ENCODE measurements at regions not wholly inside any gene's neighbourhood (a gene's known extent, or its start where the extent isn't known, plus 50 kb on each side); places are given as distances from the start of the nearest gene placed in this dataset.

GRCh38 chr3:64853456-64853855 is 165.7 kb upstream of the ADAMTS9 start (continued):
- TF ChIP-seq POLR2A (IDR thresholded peaks at IDR 0.05; ENCODE audit: low read depth, low read length) (no peak), BACH1 (IDR thresholded peaks at IDR 0.05; ENCODE audit: borderline replicate concordance) (no peak)
- TF ChIP-seq, protein P1, sequence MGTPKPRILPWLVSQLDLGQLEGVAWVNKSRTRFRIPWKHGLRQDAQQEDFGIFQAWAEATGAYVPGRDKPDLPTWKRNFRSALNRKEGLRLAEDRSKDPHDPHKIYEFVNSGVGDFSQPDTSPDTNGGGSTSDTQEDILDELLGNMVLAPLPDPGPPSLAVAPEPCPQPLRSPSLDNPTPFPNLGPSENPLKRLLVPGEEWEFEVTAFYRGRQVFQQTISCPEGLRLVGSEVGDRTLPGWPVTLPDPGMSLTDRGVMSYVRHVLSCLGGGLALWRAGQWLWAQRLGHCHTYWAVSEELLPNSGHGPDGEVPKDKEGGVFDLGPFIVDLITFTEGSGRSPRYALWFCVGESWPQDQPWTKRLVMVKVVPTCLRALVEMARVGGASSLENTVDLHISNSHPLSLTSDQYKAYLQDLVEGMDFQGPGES (IDR thresholded peaks at IDR 0.05): no peak
- TF ChIP-seq, protein P2, sequence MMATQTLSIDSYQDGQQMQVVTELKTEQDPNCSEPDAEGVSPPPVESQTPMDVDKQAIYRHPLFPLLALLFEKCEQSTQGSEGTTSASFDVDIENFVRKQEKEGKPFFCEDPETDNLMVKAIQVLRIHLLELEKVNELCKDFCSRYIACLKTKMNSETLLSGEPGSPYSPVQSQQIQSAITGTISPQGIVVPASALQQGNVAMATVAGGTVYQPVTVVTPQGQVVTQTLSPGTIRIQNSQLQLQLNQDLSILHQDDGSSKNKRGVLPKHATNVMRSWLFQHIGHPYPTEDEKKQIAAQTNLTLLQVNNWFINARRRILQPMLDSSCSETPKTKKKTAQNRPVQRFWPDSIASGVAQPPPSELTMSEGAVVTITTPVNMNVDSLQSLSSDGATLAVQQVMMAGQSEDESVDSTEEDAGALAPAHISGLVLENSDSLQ (IDR thresholded peaks at IDR 0.05): no peak

DNA sequence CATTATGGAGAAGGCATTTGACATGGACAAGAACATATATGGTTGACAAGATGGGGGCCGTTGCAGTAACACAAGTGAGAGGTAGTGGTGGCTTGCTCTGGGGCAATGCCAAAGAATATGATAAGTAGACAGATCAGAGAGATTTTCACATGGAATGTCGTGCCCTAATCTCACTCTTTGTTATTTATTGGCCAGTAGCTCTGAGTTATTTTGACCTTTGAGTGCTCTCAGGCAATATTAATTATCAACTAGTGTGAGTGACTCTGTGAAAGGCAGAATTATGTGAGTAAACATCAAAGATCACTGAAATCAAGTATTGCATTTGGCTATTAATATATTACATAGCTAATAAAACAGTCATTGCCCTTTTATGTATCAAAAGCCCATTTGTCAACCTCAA is 164.9 kb upstream of the ADAMTS9 start:
- no peak overlapping the region for H3K4me3 ChIP-seq
- no peak overlapping the region for H3K4me2 ChIP-seq (ENCODE audit: control insufficient read depth, insufficient read depth)
- TF ChIP-seq SKIL (IDR thresholded peaks at IDR 0.05; ENCODE audit: low read depth, poor library complexity, severe bottlenecking) (no peak), TBL1XR1 (IDR thresholded peaks at IDR 0.05; ENCODE audit: low read depth, low read length) (no peak), NFYB (IDR thresholded peaks at IDR 0.05; ENCODE audit: insufficient read depth, low read depth, low read length) (no peak), NR2C1 (IDR thresholded peaks at IDR 0.05) (no peak), JUNB (IDR thresholded peaks at IDR 0.05) (no peak), TCF12 (IDR thresholded peaks at IDR 0.05; ENCODE audit: low read depth, low read length) (no peak)
- TF ChIP-seq, protein P3, sequence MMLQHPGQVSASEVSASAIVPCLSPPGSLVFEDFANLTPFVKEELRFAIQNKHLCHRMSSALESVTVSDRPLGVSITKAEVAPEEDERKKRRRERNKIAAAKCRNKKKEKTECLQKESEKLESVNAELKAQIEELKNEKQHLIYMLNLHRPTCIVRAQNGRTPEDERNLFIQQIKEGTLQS (IDR thresholded peaks at IDR 0.05; ENCODE audit: borderline replicate concordance, extremely low read depth, low read depth, low read length): no peak
- TF ChIP-seq, protein P4, sequence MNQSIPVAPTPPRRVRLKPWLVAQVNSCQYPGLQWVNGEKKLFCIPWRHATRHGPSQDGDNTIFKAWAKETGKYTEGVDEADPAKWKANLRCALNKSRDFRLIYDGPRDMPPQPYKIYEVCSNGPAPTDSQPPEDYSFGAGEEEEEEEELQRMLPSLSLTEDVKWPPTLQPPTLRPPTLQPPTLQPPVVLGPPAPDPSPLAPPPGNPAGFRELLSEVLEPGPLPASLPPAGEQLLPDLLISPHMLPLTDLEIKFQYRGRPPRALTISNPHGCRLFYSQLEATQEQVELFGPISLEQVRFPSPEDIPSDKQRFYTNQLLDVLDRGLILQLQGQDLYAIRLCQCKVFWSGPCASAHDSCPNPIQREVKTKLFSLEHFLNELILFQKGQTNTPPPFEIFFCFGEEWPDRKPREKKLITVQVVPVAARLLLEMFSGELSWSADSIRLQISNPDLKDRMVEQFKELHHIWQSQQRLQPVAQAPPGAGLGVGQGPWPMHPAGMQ (IDR thresholded peaks at IDR 0.05; ENCODE audit: borderline replicate concordance): no peak
- CTCF ChIA-PET: no interaction called here
- H3K9me3 ChIP-seq (replicated peaks; ENCODE audit: control insufficient read depth, insufficient read depth, low read length): no peaks in the 10 kb centered on the region
- no peaks in the 10 kb centered on the region for H3K36me3 ChIP-seq (ENCODE audit: control insufficient read depth in 2 of 2, insufficient read depth in 2 of 2, low read length in 1 of 2)
- no peaks in the 10 kb centered on the region for H3K27me3 ChIP-seq (replicated peaks in 1 of 2; ENCODE audit: control insufficient read depth in 2 of 2, insufficient read depth in 2 of 2, low read length in 1 of 2)
- RAD21 ChIA-PET (ENCODE audit: unreplicated experiment): no interaction called here
- in situ Hi-C loops (cut with MboI) (no loop called here), intact Hi-C loops (cut with micrococcal nuclease; ENCODE audit: unreplicated experiment) (no loop called here)
- WGBS (ENCODE audit: insufficient coverage, insufficient replicate concordance, low lambda C conversion rate, missing lambda C conversion rate): 15% methylated on average over 2 of the region's 2 CpGs
- DNase-seq (ENCODE audit: low read depth, low spot score) (no peak), FAIRE-seq (no peak), ATAC-seq (no peak)
- no peak overlapping the region for H3K9ac ChIP-seq (ENCODE audit: control insufficient read depth, insufficient read depth, low read length)
- POLR2A ChIA-PET: no interaction called here
- no peaks in the 10 kb centered on the region for H3K4me1 ChIP-seq (ENCODE audit: control insufficient read depth, insufficient read depth, low read length)
- no peak overlapping the region for H2AFZ ChIP-seq (ENCODE audit: control insufficient read depth, low read depth, low read length)
- SMC1A ChIA-PET (ENCODE audit: uncharacterized antibody, unreplicated experiment): no interaction called here
- BruUV-seq (replicated peaks): no TSS peak
- H4K20me1 ChIP-seq (ENCODE audit: control insufficient read depth, insufficient read depth): no peaks in the 10 kb centered on the region
- H3K27ac ChIP-seq (ENCODE audit: control insufficient read depth, insufficient read depth): no peak overlapping the region
- no peaks in the 10 kb centered on the region for H3K79me2 ChIP-seq (ENCODE audit: control insufficient read depth, insufficient read depth, low read length)

All from GM12878 (cell line).